SKM-1 (cell line): ENCODE measurements at regions not wholly inside any gene's neighbourhood (a gene's known extent, or its start where the extent isn't known, plus 50 kb on each side); places are given as distances from the start of the nearest gene placed in this dataset.
A peak's percentile ranks its signal among the peaks of the same experiment; 100 is the strongest.

Experiments
- DNase-seq: peaks from one replicate; lab custom pipeline; 2025; ENCODE audit not compliant: unreplicated experiment; lab: John Stamatoyannopoulos, UW

DNA sequence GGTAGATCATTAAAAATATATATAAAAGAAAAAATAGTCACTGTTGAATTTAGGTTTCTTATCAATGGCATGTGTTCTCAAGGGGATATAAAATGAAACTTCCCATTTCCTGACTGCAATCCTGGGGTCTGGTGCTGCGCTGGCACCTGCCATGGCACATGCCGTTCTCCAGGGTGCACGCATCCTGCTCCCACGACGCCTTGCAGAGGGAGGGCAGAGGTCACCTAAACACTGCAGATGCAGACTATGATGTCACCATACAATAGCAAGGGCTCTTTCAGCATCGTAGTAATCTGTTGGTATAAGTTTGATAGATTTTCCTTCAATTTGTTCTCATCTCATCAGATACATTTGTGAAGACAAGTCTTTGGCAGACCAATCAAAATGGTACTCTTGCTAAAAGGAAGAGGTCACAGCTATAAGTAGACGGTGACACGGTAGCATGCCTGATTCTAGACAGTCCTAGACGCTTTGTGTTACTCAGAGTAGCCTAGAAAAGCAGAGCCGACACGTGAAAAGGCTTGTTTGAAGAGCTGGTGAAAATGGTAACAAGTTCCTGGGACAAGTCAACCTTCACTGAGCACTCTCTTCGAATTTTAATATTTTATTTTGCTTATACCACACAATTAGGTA, 761.4 kb downstream of the DCDC2C start:
- no peak for DNase-seq

DNA sequence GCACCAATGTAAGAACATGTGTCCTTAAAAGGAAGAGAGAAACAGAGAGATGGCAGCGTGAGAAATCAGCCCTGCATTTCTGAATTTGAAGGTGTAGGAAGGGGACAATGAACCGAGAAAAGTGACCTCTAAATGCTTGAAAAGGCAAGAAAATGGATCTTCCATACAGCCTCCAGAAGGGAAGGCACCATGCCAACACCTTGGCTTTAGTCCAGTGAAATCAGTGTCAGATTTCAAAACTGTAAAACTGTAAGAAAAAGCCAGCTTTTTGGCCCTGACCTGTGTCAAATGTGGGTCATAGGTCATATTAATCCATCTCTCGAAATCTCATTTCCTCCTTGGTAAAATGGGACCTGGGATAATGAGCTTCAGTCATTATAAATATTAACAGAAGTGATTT, 762.3 kb downstream of the DCDC2C start:
- no peak for DNase-seq

DNA sequence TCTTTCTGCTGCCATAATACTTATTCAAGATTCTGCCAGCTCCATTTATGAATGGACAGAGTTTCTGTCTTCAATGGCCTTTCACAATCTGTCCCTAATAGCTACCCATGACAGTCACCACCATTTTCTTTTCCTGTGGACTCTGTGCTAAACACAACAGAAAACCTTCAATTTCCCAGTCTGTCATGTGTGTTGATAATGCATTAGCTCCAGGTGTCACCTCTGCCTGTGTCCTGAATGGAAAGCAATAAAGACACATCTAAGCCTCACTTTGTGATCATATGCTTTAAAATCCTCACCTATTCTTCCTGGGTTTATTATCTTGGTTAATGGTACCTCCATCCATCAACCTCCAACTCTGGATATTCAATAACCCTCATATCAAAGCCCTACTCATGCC, 772.2 kb downstream of the DCDC2C start:
- no peak for DNase-seq

DNA sequence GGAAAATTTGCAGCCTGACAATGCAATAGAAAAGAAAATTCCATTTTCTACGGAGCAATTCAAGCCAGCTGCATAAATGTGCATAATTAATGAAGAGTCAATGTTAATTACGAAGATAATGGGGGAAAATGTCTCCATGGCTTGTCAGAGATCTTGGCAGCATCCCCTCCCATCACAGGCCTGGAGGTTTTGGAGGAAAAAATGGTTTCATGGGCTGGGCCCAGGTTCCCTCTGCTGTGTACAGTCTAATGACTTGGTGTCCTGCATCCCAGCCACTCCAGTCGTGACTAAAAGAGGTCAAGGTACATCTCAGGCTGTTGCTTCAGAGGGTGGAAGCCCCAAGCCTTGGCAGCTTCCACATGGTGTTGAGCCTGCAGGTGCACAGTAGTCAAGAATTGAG, 779.7 kb downstream of the DCDC2C start:
- no peak for DNase-seq

DNA sequence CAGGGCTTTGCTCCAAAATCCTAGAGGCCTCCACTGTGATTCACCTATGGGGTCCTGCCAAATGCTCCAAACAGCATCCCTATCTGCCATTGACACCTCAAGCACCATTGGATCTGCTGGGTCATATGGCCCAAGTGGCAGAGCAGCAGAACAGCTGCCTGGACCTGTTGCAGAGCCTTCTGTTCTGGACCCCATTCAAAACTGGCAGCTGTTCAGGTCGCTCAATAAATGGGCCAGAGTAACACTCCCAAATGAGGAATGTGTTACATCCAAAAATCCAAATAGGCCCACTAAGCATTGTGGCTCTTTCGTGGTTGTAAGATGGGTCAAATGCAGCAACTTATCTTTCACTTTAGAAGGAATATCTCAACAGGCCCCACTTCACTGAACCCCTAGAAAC, 783.6 kb downstream of the DCDC2C start:
- DNase-seq, result no peak

DNA sequence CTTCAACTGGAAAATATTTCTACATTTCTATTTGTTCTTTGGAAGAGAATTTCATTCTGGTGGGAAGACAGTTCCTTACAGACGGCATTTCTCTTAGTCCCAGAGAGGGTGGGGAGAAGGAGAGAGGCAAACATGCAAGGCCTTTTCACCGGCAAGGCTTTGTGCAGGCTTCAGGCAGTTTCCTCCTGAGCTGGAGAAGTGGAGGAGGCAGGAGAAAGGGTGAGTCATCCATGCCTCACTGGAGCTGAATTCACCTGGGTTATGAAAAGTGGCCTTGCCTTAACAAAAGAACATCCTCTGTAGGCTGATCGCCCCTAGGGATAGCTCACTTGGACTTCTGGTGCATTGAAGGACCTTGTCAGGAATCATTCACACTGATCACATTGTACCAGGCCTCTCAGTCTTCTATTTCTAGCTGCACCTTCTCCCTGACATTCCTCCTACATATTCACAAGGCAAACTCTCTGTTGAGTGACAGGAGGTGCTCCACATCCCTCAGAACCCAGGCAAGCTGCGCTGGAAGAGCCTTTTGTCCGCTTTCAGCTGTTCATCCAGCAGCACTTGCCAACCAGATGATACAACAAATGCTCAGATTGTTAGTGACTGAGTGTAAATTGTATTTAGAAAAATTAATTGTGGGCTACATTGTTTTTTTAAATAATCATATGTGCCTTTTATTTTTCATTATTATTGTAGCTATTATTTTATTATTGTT, 796.1 kb downstream of the DCDC2C start:
- DNase-seq, result no peak

DNA sequence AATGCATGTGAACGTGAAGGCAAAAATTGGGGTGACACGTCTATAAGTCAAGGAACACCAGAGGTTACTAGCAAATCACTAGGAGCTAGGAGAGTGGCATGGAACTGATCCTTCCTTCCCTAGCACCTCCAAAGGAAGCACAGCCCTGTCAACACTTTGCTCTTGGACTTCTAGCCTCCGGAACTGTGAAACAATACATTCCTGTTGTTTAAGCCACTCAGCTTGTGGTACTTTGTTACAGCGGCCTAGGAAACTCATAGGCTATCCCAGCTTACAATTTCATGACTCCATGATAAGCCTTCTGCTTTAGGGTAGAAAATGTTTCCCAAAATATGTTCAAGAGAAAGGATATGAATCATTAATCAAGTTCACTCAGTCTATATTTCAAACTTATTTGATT, 798.1 kb downstream of the DCDC2C start:
- DNase-seq, result no peak

DNA sequence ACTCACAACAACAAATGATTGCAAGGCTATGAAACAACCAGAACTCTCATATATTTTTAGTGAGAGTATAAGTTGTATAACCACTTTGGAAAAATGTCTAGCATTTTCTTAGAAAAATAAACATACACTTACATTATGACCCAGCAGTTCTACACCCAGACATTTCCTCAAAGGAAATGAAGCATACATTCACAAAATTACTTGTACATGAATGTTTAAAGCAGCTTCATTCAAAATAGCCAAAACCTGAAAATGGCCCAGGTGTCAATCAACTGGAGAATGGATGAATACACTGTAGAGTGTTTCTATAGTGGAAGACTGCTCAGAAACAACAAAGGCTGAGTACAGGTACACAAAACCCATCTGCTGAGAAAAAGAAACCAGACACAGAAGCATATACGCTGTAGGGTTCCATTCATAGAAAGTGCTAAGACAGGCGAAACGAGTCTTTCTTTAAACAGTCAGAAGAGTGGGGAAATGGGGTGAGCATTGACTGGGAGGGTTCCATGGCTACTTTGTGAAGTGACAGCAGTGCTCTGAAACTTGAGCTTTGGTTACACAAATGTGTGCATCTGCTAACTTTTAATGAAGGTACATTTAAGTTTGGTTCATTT, 799.0 kb downstream of the DCDC2C start:
- no peak for DNase-seq

DNA sequence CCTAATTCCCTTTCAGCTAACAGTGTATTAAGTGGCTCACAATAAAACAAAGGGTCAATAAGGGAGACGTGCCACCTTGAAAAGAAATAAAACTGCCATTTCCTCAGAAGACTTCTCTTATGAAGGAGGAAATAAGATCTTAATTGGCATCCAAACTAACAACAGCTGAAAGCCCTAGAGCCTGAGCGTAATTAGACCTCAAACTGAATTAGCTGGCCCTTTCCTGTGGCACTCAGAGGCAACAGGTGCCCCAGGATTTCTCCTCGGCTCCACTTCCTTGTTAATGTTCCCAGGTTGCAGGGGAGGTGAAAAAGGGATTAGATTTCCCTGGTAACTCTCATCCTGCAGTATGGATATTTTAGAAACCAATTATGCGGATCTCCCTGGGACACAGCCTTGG, 804.3 kb downstream of the DCDC2C start:
- DNase-seq, result no peak

DNA sequence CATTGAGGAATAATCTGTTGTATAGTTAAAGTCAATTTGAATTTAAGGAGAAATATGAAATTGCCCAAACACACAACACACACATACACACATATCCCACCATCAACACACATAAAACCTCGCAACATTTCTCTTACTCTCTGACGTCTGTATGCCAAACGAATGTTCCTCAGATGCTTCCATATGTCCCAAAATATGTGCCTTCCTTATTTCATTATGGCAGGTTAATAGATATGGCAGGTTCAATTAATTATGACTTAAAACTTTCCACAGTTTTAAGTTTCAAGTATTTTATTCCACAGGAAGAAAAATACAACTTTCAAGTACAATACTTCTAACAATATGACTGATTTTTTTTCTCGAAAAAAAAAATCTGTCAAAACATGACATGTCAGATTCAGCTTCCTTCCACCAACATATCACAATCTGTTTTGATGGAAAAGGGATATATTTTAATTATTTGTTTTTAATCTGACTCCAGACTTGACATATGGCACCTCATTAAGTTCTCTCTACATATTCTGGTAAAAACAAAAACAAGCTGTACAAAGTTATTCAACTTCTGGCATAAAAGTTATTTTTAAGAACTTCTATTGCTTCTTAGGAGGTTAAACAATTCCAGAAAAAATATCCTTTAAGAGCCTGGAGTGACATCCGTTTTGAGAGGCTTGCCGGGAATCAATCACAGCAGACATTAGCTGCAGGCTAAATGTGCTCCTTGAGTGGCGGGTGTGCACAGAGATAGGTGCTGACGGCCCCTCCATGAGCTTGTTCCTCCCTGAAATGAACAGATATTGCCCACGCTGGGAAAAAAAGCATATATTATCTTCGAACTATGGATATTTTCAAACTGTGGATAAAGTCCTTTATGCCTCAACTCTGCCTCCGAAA, 812.7 kb downstream of the DCDC2C start:
- DNase-seq, result no peak

DNA sequence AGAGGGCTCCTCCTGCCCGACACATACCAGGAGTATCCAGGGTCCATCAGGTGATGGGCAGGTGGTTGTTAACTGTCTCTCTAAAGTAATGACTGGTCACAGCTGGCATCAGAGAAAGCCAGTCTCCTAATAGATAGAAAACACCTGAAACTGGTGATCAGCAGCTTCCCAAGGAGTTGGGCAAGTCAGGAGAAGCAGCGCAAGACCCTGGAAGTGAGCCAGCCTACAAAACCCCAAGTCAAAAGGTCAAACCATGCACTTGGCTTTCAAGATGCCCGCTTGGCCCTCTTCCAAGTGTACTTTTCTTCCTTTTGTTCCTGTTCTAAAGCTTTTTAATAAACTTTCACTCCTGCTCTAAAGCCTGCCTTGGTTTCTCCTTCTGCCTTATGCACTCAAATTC, 815.2 kb downstream of the DCDC2C start:
- no peak for DNase-seq

DNA sequence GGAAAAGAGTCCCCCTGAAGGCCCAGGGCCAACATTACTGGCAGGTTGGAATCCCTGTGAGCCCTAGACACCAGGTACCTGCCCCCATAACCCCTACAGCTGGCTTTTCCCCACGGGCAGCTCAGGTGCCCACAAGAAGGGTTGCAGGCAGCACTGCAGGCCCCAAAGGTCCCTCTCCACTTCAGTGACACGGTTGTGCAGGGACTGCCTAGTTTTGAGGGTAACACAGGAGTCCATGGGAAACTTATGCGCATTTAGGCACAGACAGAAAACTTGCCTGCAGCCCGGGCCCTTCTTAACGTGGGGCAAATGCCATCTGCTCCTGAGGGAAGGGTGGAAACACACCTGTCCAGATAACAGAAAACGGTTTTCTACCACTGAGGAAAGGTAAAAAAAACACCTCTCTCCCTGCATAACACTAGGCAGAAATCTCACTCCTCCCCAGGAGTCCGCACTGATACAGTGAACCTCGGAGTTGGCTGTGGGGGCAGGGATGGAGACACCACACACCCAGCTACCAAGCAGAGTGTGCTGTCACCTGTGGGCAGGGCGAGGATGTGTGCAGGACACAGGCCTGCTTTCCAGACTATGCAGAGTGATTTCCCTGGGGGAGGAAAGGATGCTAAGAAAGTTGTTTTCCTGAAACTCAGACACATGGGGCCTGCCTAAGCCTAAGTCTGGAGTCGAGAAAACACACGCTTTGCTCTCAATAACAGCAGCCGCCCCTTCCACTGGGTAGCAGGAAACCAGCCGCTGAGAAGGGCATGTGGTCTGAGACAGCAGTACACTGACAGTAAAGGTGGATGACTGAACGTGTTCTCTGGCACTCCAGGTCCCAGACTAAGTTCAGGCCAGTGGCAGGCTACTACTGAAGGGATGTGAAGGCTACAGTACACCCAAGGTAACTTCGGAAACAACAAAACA, 819.4 kb downstream of the DCDC2C start:
- no peak for DNase-seq

DNA sequence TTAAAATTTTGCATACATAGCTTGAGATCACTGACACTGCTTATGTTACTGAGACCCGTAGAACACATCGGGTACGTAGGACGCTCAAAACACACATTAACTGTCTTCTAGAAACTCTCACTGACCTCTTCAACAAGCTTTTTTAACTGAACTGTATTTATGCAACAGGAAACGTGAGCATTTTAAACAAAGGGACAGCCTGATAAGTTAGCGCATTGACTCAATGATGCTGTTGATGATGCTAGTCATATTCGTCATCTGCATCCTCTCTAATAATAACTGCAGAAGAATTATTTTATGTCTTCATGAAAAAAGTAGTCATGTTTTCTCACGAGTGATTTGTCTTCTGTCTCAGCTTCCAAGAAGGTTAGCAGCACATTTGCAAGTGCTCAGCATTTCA, 824.0 kb downstream of the DCDC2C start:
- no peak for DNase-seq

DNA sequence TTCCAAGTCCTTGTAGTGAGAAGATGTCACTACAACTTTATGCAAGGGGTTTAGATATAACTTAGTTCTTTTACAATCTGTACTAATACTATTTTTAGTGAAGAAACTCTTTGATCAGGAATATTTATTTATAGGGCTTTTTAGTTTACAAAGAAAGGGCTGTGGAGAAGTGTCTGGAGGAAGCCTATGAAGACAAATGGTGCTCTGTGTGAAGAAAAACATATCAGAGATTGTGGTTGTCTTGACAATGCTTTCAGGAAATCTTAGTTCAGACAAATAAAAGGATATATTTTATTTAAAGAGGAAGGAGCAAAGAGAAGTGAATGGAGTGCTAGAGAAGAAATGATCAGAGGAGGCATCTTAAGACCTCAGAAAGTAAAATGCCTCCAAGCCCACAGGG, 824.9 kb downstream of the DCDC2C start:
- no peak for DNase-seq

DNA sequence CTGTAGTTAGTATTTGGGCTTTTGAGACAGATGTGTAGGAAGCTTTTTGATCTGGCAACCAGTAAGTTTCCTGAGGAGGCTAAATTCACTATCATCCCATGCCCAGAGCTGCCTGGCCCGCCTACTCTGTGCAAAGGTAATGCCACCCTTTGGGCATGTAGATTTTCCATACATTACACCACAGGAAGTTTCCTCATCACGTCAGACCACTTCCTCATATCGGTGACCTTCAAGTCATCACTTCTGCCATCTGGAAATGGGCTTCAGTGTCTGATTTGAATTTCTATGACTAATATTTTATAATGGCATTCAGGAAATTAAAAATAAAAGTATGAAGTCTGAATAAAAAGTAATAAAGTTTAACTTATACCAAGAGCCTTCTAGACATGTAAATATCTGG, 825.4 kb downstream of the DCDC2C start:
- DNase-seq, result peak; percentile 13

DNA sequence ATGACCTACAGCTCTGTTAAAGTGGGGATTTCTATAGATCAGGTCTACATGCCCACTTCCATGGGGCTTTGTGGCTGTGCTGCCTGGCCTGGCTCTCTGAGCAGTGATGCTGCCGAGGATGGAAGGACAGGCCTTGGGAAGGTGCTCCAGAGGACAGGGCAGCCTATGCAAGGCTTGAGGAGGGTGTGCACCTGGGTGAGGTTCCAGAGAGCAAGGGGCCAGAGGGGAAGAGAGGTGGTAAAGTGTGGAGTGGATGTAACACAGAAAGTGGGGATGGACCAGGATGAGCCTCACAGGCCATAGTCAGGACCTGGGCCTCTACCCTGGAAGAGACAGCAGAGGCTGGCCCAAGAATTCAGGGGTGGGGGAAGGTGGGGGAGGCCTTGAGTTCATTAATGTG, 826.4 kb downstream of the DCDC2C start:
- DNase-seq, result no peak

DNA sequence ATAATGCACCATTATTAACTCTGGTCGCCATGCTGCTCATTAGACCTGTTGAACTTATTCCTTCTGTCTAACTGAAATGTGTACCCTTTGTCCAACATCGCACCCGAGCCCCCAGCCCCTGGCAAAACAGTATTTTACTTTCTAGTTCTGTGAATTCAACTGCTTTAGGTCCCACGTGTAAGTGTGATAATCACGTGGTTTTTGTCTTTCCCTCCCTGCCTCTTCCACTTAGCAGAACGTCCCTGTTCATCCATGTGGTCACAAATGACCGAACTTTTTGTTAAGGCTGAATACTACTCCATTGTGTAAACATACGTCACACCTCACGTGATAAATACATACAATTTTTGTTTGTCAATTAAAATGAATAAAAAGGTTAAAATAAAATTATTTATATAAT, 826.9 kb downstream of the DCDC2C start:
- DNase-seq, result no peak

DNA sequence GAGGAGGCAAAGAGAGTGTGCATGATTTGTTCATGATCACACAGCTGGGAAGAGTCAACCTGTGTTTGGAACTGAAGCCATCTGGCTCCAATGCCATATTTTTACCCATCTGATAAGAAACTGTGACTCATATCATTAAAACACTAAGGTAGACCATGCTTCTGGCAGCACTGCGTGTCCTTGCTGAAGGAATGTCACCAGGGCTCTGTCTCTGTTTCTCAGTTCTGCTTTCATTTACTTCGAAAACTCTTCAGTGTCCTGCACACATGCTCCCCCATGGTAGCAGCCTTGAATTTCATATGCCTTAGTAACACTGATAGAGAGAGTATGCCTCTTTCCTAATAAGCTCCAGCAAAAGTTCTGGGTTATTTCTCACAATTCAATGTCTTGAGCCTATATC, 830.4 kb downstream of the DCDC2C start:
- no peak for DNase-seq

DNA sequence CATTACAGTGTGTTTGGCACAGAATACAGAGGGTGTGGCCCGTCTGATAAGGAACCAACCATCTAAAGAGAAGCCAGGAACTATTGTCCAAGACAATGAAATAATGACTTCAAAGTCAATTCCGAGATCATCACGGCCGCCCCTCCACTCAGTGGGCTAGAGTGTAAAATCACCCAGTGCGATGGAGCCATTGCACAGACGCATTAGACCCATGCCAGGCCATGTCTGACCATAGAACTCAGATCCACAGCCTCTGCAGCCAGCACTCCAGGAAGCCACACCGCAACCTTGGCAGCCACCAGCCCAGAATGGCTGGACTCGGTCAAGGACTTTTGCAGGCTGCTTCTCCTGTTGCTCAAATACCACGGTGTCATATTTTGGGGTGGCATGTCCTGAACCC, 835.7 kb downstream of the DCDC2C start:
- no peak for DNase-seq

DNA sequence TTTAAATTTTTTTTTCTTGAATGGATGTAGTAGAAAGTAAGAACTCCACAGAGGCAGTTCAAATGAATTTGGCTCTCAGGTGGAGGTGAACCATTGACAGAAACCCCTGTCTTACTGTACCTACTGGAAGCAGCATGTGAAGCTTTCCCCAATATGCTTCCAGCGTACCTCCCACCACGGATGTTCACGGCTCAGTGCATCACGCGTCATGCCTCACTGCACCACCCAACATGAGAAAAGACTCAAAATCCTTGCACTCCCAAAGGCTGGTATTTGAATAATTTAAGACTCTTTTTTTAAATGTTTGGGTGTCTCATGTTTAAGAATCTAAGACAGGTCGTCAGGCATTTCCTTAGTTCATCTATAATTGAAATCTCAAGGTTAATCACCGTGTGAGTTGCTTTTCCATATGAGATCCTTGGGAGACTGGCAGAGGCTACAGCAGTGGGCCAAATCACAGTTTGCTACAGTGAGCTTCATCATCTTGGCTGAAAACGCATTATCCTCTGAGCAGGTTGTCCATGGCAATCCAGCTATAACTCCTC, 846.4 kb downstream of the DCDC2C start:
- no peak for DNase-seq
